CD4-positive, alpha-beta memory T cell (primary cell): ENCODE measurements at regions not wholly inside any gene's neighbourhood (a gene's known extent, or its start where the extent isn't known, plus 50 kb on each side); places are given as distances from the start of the nearest gene placed in this dataset.

Source experiments
- CTCF ChIA-PET: fragments of 350-600 bp; sonication (Branson Sonifier 250); formaldehyde crosslinking; loops from one replicate; lab custom pipeline; 2021; ENCODE audit warnings: inconsistent platforms; ENCODE audit not compliant: partially characterized antibody; lab: Charles Lee
- POLR2A ChIA-PET: fragments of 350-600 bp; sonication (Branson Sonifier 250); formaldehyde crosslinking; loops from one replicate; lab custom pipeline; 2021; ENCODE audit not compliant: partially characterized antibody; lab: Charles Lee
- DNase-seq, 5 donors: peaks; one replicate each; pipeline versions ENCODE4 v3.0.0 to v3.0.0-alpha.2; 2020 to 2022; ENCODE audit warnings: mixed read lengths in 1 of 5
- H3K27ac ChIP-seq: one replicate; pipeline ENCODE4 v1.7.0; 2013; ENCODE audit warnings: low read depth, low read length
- H3K27me3 ChIP-seq: 2 replicates; pipeline ENCODE4 v1.7.0; 2013; ENCODE audit warnings: mild to moderate bottlenecking, low read length, moderate library complexity; ENCODE audit not compliant: insufficient read depth
- H3K36me3 ChIP-seq: 2 replicates; pipeline ENCODE4 v1.7.0; 2013; ENCODE audit warnings: mild to moderate bottlenecking, low read length, moderate library complexity; ENCODE audit not compliant: insufficient read depth
- H3K4me1 ChIP-seq: 2 replicates; pipeline ENCODE4 v1.7.0; 2013; ENCODE audit warnings: mild to moderate bottlenecking, low read length, moderate library complexity; ENCODE audit not compliant: insufficient read depth
- H3K4me3 ChIP-seq, 2 donors: one replicate each; pipeline ENCODE4 v1.7.0; 2013; ENCODE audit warnings: low read length in 2 of 2, mild to moderate bottlenecking in 1 of 2
- H3K9me3 ChIP-seq, 2 donors: one replicate each; pipeline ENCODE4 v1.7.0; 2013; ENCODE audit warnings: low read length in 2 of 2, control low read depth in 1 of 2; ENCODE audit not compliant: control insufficient read depth in 1 of 2
- H3K27ac Mint-ChIP-seq, 7 donors: one replicate each; pipeline ENCODE4 v1.8.0; 2020 to 2021; ENCODE audit warnings: mixed read lengths in 7 of 7, mild to moderate bottlenecking in 6 of 7, inconsistent platforms in 3 of 7, moderate library complexity in 3 of 7
- H3K27me3 Mint-ChIP-seq, 2 donors: one replicate each; pipeline ENCODE4 v1.8.0; 2020 to 2021; ENCODE audit warnings: mixed read lengths in 2 of 2
- H3K36me3 Mint-ChIP-seq, 2 donors: one replicate each; pipeline ENCODE4 v1.8.0; 2020 to 2021; ENCODE audit warnings: mixed read lengths in 2 of 2, inconsistent platforms in 1 of 2, mild to moderate bottlenecking in 1 of 2
- H3K4me1 Mint-ChIP-seq, 4 donors: one replicate each; pipeline ENCODE4 v1.8.0; 2020 to 2021; ENCODE audit warnings: mixed read lengths in 4 of 4, mild to moderate bottlenecking in 1 of 4
- H3K4me3 Mint-ChIP-seq, 8 donors: one replicate each; pipeline ENCODE4 v1.8.0; 2020 to 2021; ENCODE audit warnings: mixed read lengths in 8 of 8, mild to moderate bottlenecking in 7 of 8, moderate library complexity in 6 of 8, inconsistent platforms in 3 of 8
- H3K9me3 Mint-ChIP-seq, 8 donors: one replicate each; pipeline ENCODE4 v1.8.0; 2020 to 2021; ENCODE audit warnings: mixed read lengths in 8 of 8, mild to moderate bottlenecking in 5 of 8, inconsistent platforms in 3 of 8, moderate library complexity in 1 of 8
- intact Hi-C: fragments of 100-400 bp; cut with micrococcal nuclease; formaldehyde crosslinking; loops from one replicate; pipeline ENCODE4 v1.15.1; 2023

- H3K9me3 Mint-ChIP-seq, result no peaks in the 10 kb centered on the region
- H3K27ac Mint-ChIP-seq, result no peak overlapping the region
- CTCF ChIA-PET, result no interaction called here
Measured at GRCh38 chr15:77742570-77742969, 109.9 kb upstream of the LINGO1 start.

GRCh38 chr15:77742127-77742526 lies 109.4 kb upstream of the LINGO1 start:
- peaks cover under 1% of the 10 kb centered on the region for H3K4me1 ChIP-seq
- no peak for DNase-seq
- Mint-ChIP-seq H3K36me3 (no peaks in the 10 kb centered on the region), H3K4me1 (peaks cover 0 to 1% (median 0%) of the 10 kb centered on the region in 4 donors), H3K27ac (no peak overlapping the region), H3K4me3 (no peak overlapping the region), H3K9me3 (no peaks in the 10 kb centered on the region), H3K27me3 (peaks cover 5 to 13% of the 10 kb centered on the region in 2 donors)
- H3K4me3 ChIP-seq, result no peak overlapping the region
- intact Hi-C loops, result no loop called here
- POLR2A ChIA-PET, result no interaction called here
- no peaks in the 10 kb centered on the region for H3K36me3 ChIP-seq
- no peaks in the 10 kb centered on the region for H3K9me3 ChIP-seq
- CTCF ChIA-PET, result no interaction called here
- no peak overlapping the region for H3K27ac ChIP-seq
- H3K27me3 ChIP-seq, result no peaks in the 10 kb centered on the region

More at GRCh38 chr15:77742570-77742969, 109.9 kb upstream of the LINGO1 start:
- H3K27me3 ChIP-seq, result no peaks in the 10 kb centered on the region
- H3K4me1 Mint-ChIP-seq, result peaks cover 0 to 5% (median 2%) of the 10 kb centered on the region in 4 donors
- no peaks in the 10 kb centered on the region for H3K36me3 ChIP-seq
- no peak overlapping the region for H3K4me3 ChIP-seq
- POLR2A ChIA-PET, result no interaction called here
- H3K9me3 ChIP-seq, result no peaks in the 10 kb centered on the region
- no peak overlapping the region for H3K27ac ChIP-seq
- H3K27me3 Mint-ChIP-seq, result peaks cover 5 to 10% of the 10 kb centered on the region in 2 donors
- no peak for DNase-seq
- intact Hi-C loops, result no loop called here
- no peak overlapping the region for H3K4me3 Mint-ChIP-seq
- H3K36me3 Mint-ChIP-seq, result no peaks in the 10 kb centered on the region
- peaks cover 5% of the 10 kb centered on the region for H3K4me1 ChIP-seq

- Histone ChIP-seq H3K36me3 (no peaks in the 10 kb centered on the region), H3K9me3 (no peaks in the 10 kb centered on the region), H3K27me3 (no peaks in the 10 kb centered on the region), H3K4me3 (no peak overlapping the region), H3K27ac (no peak overlapping the region), H3K4me1 (no peaks in the 10 kb centered on the region)
- CTCF ChIA-PET, result no interaction called here
- Mint-ChIP-seq H3K4me3 (no peak overlapping the region), H3K27me3 (peaks cover 7 to 14% of the 10 kb centered on the region in 2 donors), H3K9me3 (no peaks in the 10 kb centered on the region), H3K36me3 (no peaks in the 10 kb centered on the region), H3K4me1 (no peaks in the 10 kb centered on the region), H3K27ac (no peak overlapping the region)
- POLR2A ChIA-PET, result no interaction called here
- intact Hi-C loops, result no loop called here
- no peak for DNase-seq
Measured at GRCh38 chr15:77741106-77741505, 108.4 kb upstream of the LINGO1 start.

GRCh38 chr15:77739591-77740378 lies 107.1 kb upstream of the LINGO1 start:
- Mint-ChIP-seq H3K9me3 (no peaks in the 10 kb centered on the region), H3K36me3 (no peaks in the 10 kb centered on the region), H3K27ac (no peak overlapping the region), H3K27me3 (peaks cover 7 to 12% of the 10 kb centered on the region in 2 donors), H3K4me1 (no peaks in the 10 kb centered on the region), H3K4me3 (no peak overlapping the region)
- Histone ChIP-seq H3K4me1 (no peaks in the 10 kb centered on the region), H3K4me3 (no peak overlapping the region), H3K36me3 (no peaks in the 10 kb centered on the region), H3K27ac (no peak overlapping the region), H3K9me3 (no peaks in the 10 kb centered on the region), H3K27me3 (no peaks in the 10 kb centered on the region)
- intact Hi-C loops, result no loop called here
- POLR2A ChIA-PET, result no interaction called here
- DNase-seq, result no peak
- CTCF ChIA-PET, result no interaction called here

- no peaks in the 10 kb centered on the region for H3K4me1 ChIP-seq
- H3K27me3 Mint-ChIP-seq, result peaks cover 9 to 12% of the 10 kb centered on the region in 2 donors
- no peaks in the 10 kb centered on the region for H3K4me1 Mint-ChIP-seq
- ChIA-PET CTCF (no interaction called here), POLR2A (no interaction called here)
- H3K9me3 ChIP-seq, result no peaks in the 10 kb centered on the region
- H3K9me3 Mint-ChIP-seq, result no peaks in the 10 kb centered on the region
- no peak overlapping the region for H3K27ac Mint-ChIP-seq
- H3K36me3 Mint-ChIP-seq, result no peaks in the 10 kb centered on the region
- no peaks in the 10 kb centered on the region for H3K36me3 ChIP-seq
- H3K27ac ChIP-seq, result no peak overlapping the region
- H3K4me3 ChIP-seq, result no peak overlapping the region
- H3K27me3 ChIP-seq, result no peaks in the 10 kb centered on the region
- intact Hi-C loops, result no loop called here
- DNase-seq, result no peak
- no peak overlapping the region for H3K4me3 Mint-ChIP-seq
Measured at GRCh38 chr15:77738441-77739302, 106.0 kb upstream of the LINGO1 start.

- Histone ChIP-seq H3K27ac (no peak overlapping the region), H3K4me3 (no peak overlapping the region), H3K27me3 (no peaks in the 10 kb centered on the region), H3K36me3 (no peaks in the 10 kb centered on the region), H3K9me3 (no peaks in the 10 kb centered on the region), H3K4me1 (no peaks in the 10 kb centered on the region)
- Mint-ChIP-seq H3K27ac (no peak overlapping the region), H3K36me3 (no peaks in the 10 kb centered on the region), H3K4me3 (no peak overlapping the region), H3K27me3 (peaks cover 9 to 15% of the 10 kb centered on the region in 2 donors), H3K4me1 (no peaks in the 10 kb centered on the region), H3K9me3 (no peaks in the 10 kb centered on the region)
- intact Hi-C loops, result no loop called here
- DNase-seq, result no peak
- CTCF ChIA-PET, result no interaction called here
- POLR2A ChIA-PET, result no interaction called here
Measured at GRCh38 chr15:77738038-77738370, 105.3 kb upstream of the LINGO1 start.

GRCh38 chr15:77737238-77738037 lies 104.7 kb upstream of the LINGO1 start:
- POLR2A ChIA-PET, result no interaction called here
- H3K27me3 Mint-ChIP-seq, result peaks cover 9 to 15% of the 10 kb centered on the region in 2 donors

More at GRCh38 chr15:77737238-77738037, 104.7 kb upstream of the LINGO1 start:
- Histone ChIP-seq H3K9me3 (no peaks in the 10 kb centered on the region), H3K27me3 (no peaks in the 10 kb centered on the region), H3K27ac (no peak overlapping the region), H3K36me3 (no peaks in the 10 kb centered on the region), H3K4me3 (no peak overlapping the region), H3K4me1 (no peaks in the 10 kb centered on the region)
- Mint-ChIP-seq H3K9me3 (no peaks in the 10 kb centered on the region), H3K4me1 (no peaks in the 10 kb centered on the region), H3K4me3 (no peak overlapping the region), H3K27ac (no peak overlapping the region), H3K36me3 (no peaks in the 10 kb centered on the region)
- CTCF ChIA-PET, result no interaction called here
- DNase-seq, result no peak
- intact Hi-C loops, result no loop called here
